Trophoblast cell (in vitro differentiated cells and primary cell): ENCODE measurements at regions not wholly inside any gene's neighbourhood (a gene's known extent, or its start where the extent isn't known, plus 50 kb on each side); places are given as distances from the start of the nearest gene placed in this dataset.

Source experiments
- DNase-seq, 2 donors: peaks; one replicate each; pipeline ENCODE4 v3.0.0-alpha.2; 2016
- H2AFZ ChIP-seq: 2 replicates; pipeline ENCODE4 v1.6.1; 2013; ENCODE audit warnings: low read length, moderate library complexity, mild to moderate bottlenecking; ENCODE audit not compliant: insufficient read depth, poor library complexity
- H2AK5ac ChIP-seq: 2 replicates; pipeline ENCODE4 v1.6.1; 2013; ENCODE audit warnings: mild to moderate bottlenecking, low read length
- H2BK120ac ChIP-seq: 2 replicates; pipeline ENCODE4 v1.6.1; 2013; ENCODE audit warnings: low read length, mild to moderate bottlenecking, moderate library complexity; ENCODE audit not compliant: insufficient read depth, poor library complexity
- H2BK12ac ChIP-seq: 2 replicates; pipeline ENCODE4 v1.6.1; 2013; ENCODE audit warnings: mild to moderate bottlenecking, low read length, moderate library complexity
- H2BK5ac ChIP-seq: 2 replicates; pipeline ENCODE4 v1.6.1; 2013; ENCODE audit warnings: low read length, low read depth, moderate library complexity, mild to moderate bottlenecking; ENCODE audit not compliant: poor library complexity
- H3K14ac ChIP-seq: 2 replicates; pipeline ENCODE4 v1.6.1; 2013; ENCODE audit warnings: mild to moderate bottlenecking, low read length
- H3K18ac ChIP-seq: 2 replicates; pipeline ENCODE4 v1.6.1; 2013; ENCODE audit warnings: mild to moderate bottlenecking, low read length
- H3K23ac ChIP-seq: 2 replicates; pipeline ENCODE4 v1.6.1; 2013; ENCODE audit warnings: low read length
- H3K27ac ChIP-seq: 2 replicates; pipeline ENCODE4 v1.5.1; 2013; ENCODE audit warnings: low read depth, mild to moderate bottlenecking, inconsistent platforms, low read length, moderate library complexity
- H3K27me3 ChIP-seq: 2 replicates; pipeline ENCODE4 v1.6.1; 2013; ENCODE audit warnings: inconsistent platforms, mild to moderate bottlenecking, low read length, moderate library complexity; ENCODE audit not compliant: insufficient read depth
- H3K36me3 ChIP-seq, 2 experiments: 1 replicate in 1 of 2; 2 replicates in 1 of 2; pipeline ENCODE4 v1.6.1; 2013; ENCODE audit warnings: low read length in 2 of 2, mild to moderate bottlenecking in 2 of 2, moderate library complexity in 1 of 2; ENCODE audit not compliant: insufficient read depth in 2 of 2, control insufficient read depth in 1 of 2
- H3K4ac ChIP-seq: 2 replicates; pipeline ENCODE4 v1.6.1; 2013; ENCODE audit warnings: low read depth, mild to moderate bottlenecking, low read length, moderate library complexity
- H3K4me1 ChIP-seq, 2 experiments: 1 replicate in 1 of 2; 2 replicates in 1 of 2; pipeline ENCODE4 v1.6.1; 2013; ENCODE audit warnings: low read length in 2 of 2, mild to moderate bottlenecking in 2 of 2, moderate library complexity in 1 of 2; ENCODE audit not compliant: insufficient read depth in 2 of 2, control insufficient read depth in 1 of 2
- H3K4me2 ChIP-seq: 2 replicates; pipeline ENCODE4 v1.6.1; 2013; ENCODE audit warnings: inconsistent platforms, mild to moderate bottlenecking, low read length, moderate library complexity
- H3K4me3 ChIP-seq: 2 replicates; pipeline ENCODE4 v1.5.1; 2013; ENCODE audit warnings: mild to moderate bottlenecking, low read depth, low read length, inconsistent platforms
- H3K79me1 ChIP-seq: one replicate; pipeline ENCODE4 v1.6.1; 2013; ENCODE audit warnings: low read length
- H3K79me2 ChIP-seq: 2 replicates; pipeline ENCODE4 v1.6.1; 2013; ENCODE audit warnings: low read length, mild to moderate bottlenecking; ENCODE audit not compliant: control insufficient read depth, insufficient read depth, poor library complexity
- H3K9ac ChIP-seq: 2 replicates; pipeline ENCODE4 v1.6.1; 2013; ENCODE audit warnings: mild to moderate bottlenecking, low read length
- H3K9me3 ChIP-seq: 2 replicates; pipeline ENCODE4 v1.6.1; 2013; ENCODE audit warnings: low read depth, mild to moderate bottlenecking, control low read depth, inconsistent platforms, low read length; ENCODE audit not compliant: insufficient read depth
- H4K12ac ChIP-seq: 2 replicates; pipeline ENCODE4 v1.6.1; 2013; ENCODE audit warnings: low read depth, mild to moderate bottlenecking, low read length, moderate library complexity
- H4K8ac ChIP-seq: 2 replicates; pipeline ENCODE4 v1.6.1; 2013; ENCODE audit warnings: low read depth, mild to moderate bottlenecking, low read length, moderate library complexity
- H4K91ac ChIP-seq: one replicate; pipeline ENCODE4 v1.6.1; 2013; ENCODE audit warnings: low read depth, mild to moderate bottlenecking, low read length, moderate library complexity
- WGBS: extraction: QIAGEN DNeasy Blood & Tissue Kit; methylation state at CpG from one replicate; pipeline ENCODE4 v1.1.7; 2013; ENCODE audit warnings: missing lambda C conversion rate; ENCODE audit not compliant: insufficient read length, insufficient coverage; ENCODE audit errors: extremely low coverage; 5-methylcytosine and 5-hydroxymethylcytosine counted together

- no peak overlapping the region for H3K4me3 ChIP-seq
- no peaks in the 10 kb centered on the region for H3K79me1 ChIP-seq
- H2AFZ ChIP-seq, result no peak overlapping the region
- no peak overlapping the region for H3K18ac ChIP-seq
- WGBS, result no CpG with 5 or more reads among the region's 7 CpGs
- H3K23ac ChIP-seq, result no peak overlapping the region
- no peaks in the 10 kb centered on the region for H3K36me3 ChIP-seq
- H3K9ac ChIP-seq, result no peak overlapping the region
- H3K14ac ChIP-seq, result no peak overlapping the region
- H4K91ac ChIP-seq, result no peak overlapping the region
- no peaks in the 10 kb centered on the region for H3K27me3 ChIP-seq
- no peaks in the 10 kb centered on the region for H3K79me2 ChIP-seq
- H4K12ac ChIP-seq, result no peak overlapping the region
- H2BK12ac ChIP-seq, result no peak overlapping the region
- peaks cover 4 to 5% of the 10 kb centered on the region in 2 experiments for H3K4me1 ChIP-seq
- DNase-seq, result no peak
- no peak overlapping the region for H3K27ac ChIP-seq
- H3K4ac ChIP-seq, result no peak overlapping the region
- H3K9me3 ChIP-seq, result peaks cover 8% of the 10 kb centered on the region
- H4K8ac ChIP-seq, result no peak overlapping the region
- H2BK5ac ChIP-seq, result no peak overlapping the region
- H2BK120ac ChIP-seq, result no peak overlapping the region
- H2AK5ac ChIP-seq, result no peak overlapping the region
- no peak overlapping the region for H3K4me2 ChIP-seq
Observed at GRCh38 chr19:30161021-30161655, 211.0 kb upstream of the ZNF536 start.

GRCh38 chr19:30161770-30162169 is 210.4 kb upstream of the ZNF536 start:
- Histone ChIP-seq H3K36me3 (no peaks in the 10 kb centered on the region), H2AFZ (no peak overlapping the region), H3K9me3 (peaks cover 7% of the 10 kb centered on the region), H3K9ac (no peak overlapping the region), H4K91ac (no peak overlapping the region), H2BK120ac (no peak overlapping the region), H3K4me3 (no peak overlapping the region), H4K8ac (no peak overlapping the region), H3K23ac (no peak overlapping the region), H3K27ac (no peak overlapping the region), H3K4ac (no peak overlapping the region), H3K14ac (no peak overlapping the region), H4K12ac (no peak overlapping the region), H3K4me2 (no peak overlapping the region), H3K18ac (no peak overlapping the region), H2BK5ac (no peak overlapping the region), H2BK12ac (no peak overlapping the region), H3K27me3 (no peaks in the 10 kb centered on the region), H2AK5ac (no peak overlapping the region), H3K4me1 (peaks cover 4 to 5% of the 10 kb centered on the region in 2 experiments), H3K79me2 (no peaks in the 10 kb centered on the region), H3K79me1 (no peaks in the 10 kb centered on the region)
- no peak for DNase-seq
- WGBS, result no CpG with 5 or more reads among the region's 5 CpGs

GRCh38 chr19:30162718-30163117 is 209.5 kb upstream of the ZNF536 start:
- H3K9me3 ChIP-seq, result peaks cover 7% of the 10 kb centered on the region
- 100% methylated on average over 3 of the region's 5 CpGs for WGBS
- H3K79me2 ChIP-seq, result no peaks in the 10 kb centered on the region
- H3K4me1 ChIP-seq, result peaks cover 4 to 5% of the 10 kb centered on the region in 2 experiments
- DNase-seq, result no peak
- H4K91ac ChIP-seq, result no peak overlapping the region
- H3K14ac ChIP-seq, result no peak overlapping the region
- H3K36me3 ChIP-seq, result no peaks in the 10 kb centered on the region
- H3K18ac ChIP-seq, result no peak overlapping the region
- H4K12ac ChIP-seq, result no peak overlapping the region
- no peak overlapping the region for H2AK5ac ChIP-seq
- no peaks in the 10 kb centered on the region for H3K79me1 ChIP-seq
- H3K27me3 ChIP-seq, result no peaks in the 10 kb centered on the region
- H3K4me2 ChIP-seq, result no peak overlapping the region
- H3K27ac ChIP-seq, result no peak overlapping the region
- no peak overlapping the region for H3K9ac ChIP-seq
- no peak overlapping the region for H2BK5ac ChIP-seq
- H2AFZ ChIP-seq, result no peak overlapping the region
- H3K4me3 ChIP-seq, result no peak overlapping the region
- no peak overlapping the region for H2BK12ac ChIP-seq
- H3K4ac ChIP-seq, result no peak overlapping the region
- no peak overlapping the region for H3K23ac ChIP-seq
- no peak overlapping the region for H2BK120ac ChIP-seq
- H4K8ac ChIP-seq, result no peak overlapping the region

GRCh38 chr19:30163663-30164062 is 208.5 kb upstream of the ZNF536 start:
- Histone ChIP-seq H3K27ac (no peak overlapping the region), H2BK120ac (no peak overlapping the region), H2AK5ac (no peak overlapping the region), H4K12ac (no peak overlapping the region), H3K4me3 (no peak overlapping the region), H2AFZ (no peak overlapping the region), H3K9ac (no peak overlapping the region), H3K14ac (no peak overlapping the region), H2BK12ac (no peak overlapping the region), H3K23ac (no peak overlapping the region), H3K18ac (no peak overlapping the region), H3K4me2 (no peak overlapping the region), H2BK5ac (no peak overlapping the region), H3K9me3 (peaks cover 7% of the 10 kb centered on the region), H3K4me1 (peaks cover 4 to 5% of the 10 kb centered on the region in 2 experiments), H3K4ac (no peak overlapping the region), H3K79me2 (no peaks in the 10 kb centered on the region), H3K79me1 (no peaks in the 10 kb centered on the region), H4K91ac (no peak overlapping the region), H3K36me3 (no peaks in the 10 kb centered on the region), H4K8ac (no peak overlapping the region), H3K27me3 (no peaks in the 10 kb centered on the region)
- no CpG with 5 or more reads among the region's 7 CpGs for WGBS
- DNase-seq, result no peak
